Suprapubic skin (tissue), 3 donors: ENCODE measurements at regions not wholly inside any gene's neighbourhood (a gene's known extent, or its start where the extent isn't known, plus 50 kb on each side); places are given as distances from the start of the nearest gene placed in this dataset.

Experiments
- POLR2A ChIP-seq, 2 donors: fragments of 450-650 bp; IDR thresholded peaks; one replicate each; pipeline ENCODE4 v1.6.1; 2017; ENCODE audit warnings: antibody characterized with exemption in 2 of 2, mild to moderate bottlenecking in 2 of 2, moderate library complexity in 2 of 2
- TF ChIP-seq, protein P1 (sequence below), 2 donors: fragments of 200-600 bp in 1 of 2; fragments of 450-650 bp in 1 of 2; sonication (generic) in 1 of 2; IDR thresholded peaks; one replicate each; pipeline ENCODE4 v1.5.1; 2016 to 2019; ENCODE audit warnings: antibody characterized with exemption in 2 of 2, mild to moderate bottlenecking in 1 of 2, moderate library complexity in 1 of 2

DNA sequence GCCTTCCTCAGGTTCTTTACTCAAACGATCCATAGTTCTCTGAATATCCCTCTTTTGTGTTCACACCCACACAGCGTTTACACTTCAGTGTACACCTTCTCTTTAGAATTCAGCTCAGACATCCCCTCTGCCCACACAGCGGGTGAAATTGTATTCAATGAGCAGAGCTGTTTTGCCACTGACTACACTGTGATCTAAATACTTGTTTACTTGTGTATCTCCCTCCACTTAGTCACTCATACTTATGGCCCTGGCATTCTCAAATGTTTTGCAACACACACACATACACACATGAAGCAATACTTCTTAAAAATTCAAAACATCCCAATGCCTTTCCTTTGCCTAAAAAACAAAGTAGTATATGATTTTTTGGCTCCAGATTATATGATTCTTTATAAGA is 297.1 kb downstream of the TMX3 start:
- no peak for TF ChIP-seq POLR2A (IDR thresholded peaks at IDR 0.05)
- TF ChIP-seq, protein P1, sequence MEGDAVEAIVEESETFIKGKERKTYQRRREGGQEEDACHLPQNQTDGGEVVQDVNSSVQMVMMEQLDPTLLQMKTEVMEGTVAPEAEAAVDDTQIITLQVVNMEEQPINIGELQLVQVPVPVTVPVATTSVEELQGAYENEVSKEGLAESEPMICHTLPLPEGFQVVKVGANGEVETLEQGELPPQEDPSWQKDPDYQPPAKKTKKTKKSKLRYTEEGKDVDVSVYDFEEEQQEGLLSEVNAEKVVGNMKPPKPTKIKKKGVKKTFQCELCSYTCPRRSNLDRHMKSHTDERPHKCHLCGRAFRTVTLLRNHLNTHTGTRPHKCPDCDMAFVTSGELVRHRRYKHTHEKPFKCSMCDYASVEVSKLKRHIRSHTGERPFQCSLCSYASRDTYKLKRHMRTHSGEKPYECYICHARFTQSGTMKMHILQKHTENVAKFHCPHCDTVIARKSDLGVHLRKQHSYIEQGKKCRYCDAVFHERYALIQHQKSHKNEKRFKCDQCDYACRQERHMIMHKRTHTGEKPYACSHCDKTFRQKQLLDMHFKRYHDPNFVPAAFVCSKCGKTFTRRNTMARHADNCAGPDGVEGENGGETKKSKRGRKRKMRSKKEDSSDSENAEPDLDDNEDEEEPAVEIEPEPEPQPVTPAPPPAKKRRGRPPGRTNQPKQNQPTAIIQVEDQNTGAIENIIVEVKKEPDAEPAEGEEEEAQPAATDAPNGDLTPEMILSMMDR (IDR thresholded peaks at IDR 0.05) = no peak
